ENCODE measurements at regions not wholly inside any gene's neighbourhood (a gene's known extent, or its start where the extent isn't known, plus 50 kb on each side); places are given as distances from the start of the nearest gene placed in this dataset.

DNA sequence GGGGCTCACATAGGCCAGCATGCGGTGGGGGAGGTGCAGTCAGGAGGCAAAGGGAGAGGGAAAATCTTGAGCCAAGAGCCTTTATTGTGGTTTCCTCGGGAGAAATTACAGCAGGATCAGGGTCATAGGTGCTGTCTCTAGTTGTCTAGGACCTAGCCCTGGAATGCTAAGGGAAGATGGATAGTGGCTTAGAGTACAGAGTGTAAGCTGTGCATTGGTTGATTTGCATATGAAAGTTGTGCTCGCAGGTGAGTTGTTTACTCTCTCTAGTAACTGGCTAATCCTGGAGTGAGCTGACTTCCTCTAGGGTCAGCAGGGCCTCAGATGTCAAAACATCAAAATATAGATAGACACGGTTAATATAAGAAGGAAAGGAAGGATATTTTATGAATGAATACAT, 877.7 kb downstream of the TLE4 start:
- no peak for TF ChIP-seq CTCF (IDR thresholded peaks at IDR 0.05; ENCODE audit: control extremely low read depth, extremely low read depth, low read depth, missing control alignments)
- no peak for DNase-seq (ENCODE audit: extremely low spot score)
- ChIA-PET CTCF (no interaction called here), POLR2A (no interaction called here)

DNA sequence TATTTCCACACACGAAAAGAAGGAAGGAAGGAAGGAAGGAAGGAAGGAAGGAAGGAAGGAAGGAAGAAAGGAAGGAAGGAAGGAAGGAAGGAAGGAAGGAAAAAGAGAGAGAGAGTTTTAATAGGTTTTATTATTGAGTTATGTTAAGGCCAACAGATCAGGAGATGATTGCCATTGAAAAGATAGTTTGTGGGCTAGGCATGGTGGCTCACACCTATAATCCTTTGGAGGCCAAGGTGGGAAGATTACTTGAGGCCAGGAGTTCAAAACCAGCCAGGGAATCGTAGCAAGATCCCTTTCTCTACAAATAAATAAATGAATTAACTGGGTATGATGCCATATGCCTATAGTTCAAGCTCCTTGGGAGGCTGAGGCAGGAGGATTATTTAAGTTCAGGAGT, 877.2 kb downstream of the TLE4 start:
- POLR2A ChIA-PET = no interaction called here
- DNase-seq (ENCODE audit: extremely low spot score) = no peak
- no peak for TF ChIP-seq CTCF (IDR thresholded peaks at IDR 0.05; ENCODE audit: control extremely low read depth, extremely low read depth, low read depth, missing control alignments)
- CTCF ChIA-PET = no interaction called here

DNA sequence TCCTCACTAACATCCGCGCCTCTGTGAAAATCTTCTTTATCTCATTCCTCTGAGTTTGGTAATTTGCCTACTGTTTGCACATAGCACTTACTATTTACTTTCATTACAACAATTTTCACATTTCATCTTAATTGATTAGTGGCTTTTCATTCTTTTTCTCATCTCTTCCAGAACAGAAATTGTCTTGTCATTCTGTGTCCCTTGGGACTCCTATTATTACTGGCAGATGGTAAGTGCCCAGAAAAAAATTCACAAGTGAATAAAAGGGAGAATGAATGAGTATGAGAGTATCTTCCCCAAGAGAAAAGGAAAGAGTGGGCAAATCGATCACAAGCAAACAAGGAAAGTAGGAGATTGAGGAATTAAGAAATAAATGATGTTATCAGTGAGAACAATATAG, 876.1 kb downstream of the TLE4 start:
- POLR2A ChIA-PET = no interaction called here
- CTCF ChIA-PET = no interaction called here
- TF ChIP-seq CTCF (IDR thresholded peaks at IDR 0.05; ENCODE audit: control extremely low read depth, extremely low read depth, low read depth, missing control alignments) = no peak
- no peak for DNase-seq (ENCODE audit: extremely low spot score)

- POLR2A ChIA-PET = no interaction called here
- TF ChIP-seq CTCF (IDR thresholded peaks at IDR 0.05; ENCODE audit: control extremely low read depth, extremely low read depth, low read depth, missing control alignments) = no peak
- CTCF ChIA-PET = interaction anchor here (0.8 kb wide), 1 partner anchor 12 kb away, joined by 3 read pairs; no protein-coding TSS in a partner anchor
- DNase-seq (ENCODE audit: extremely low spot score) = no peak
These were observed 869.0 kb downstream of the TLE4 start for GRCh38 chr9:80440724-80441123.

- no peak for TF ChIP-seq CTCF (IDR thresholded peaks at IDR 0.05; ENCODE audit: control extremely low read depth, extremely low read depth, low read depth, missing control alignments)
- no peak for DNase-seq (ENCODE audit: extremely low spot score)
- POLR2A ChIA-PET = no interaction called here
- CTCF ChIA-PET = no interaction called here
These were observed 866.1 kb downstream of the TLE4 start for GRCh38 chr9:80437825-80438224.

GRCh38 chr9:80437091-80437640, 865.4 kb downstream of the TLE4 start:
- no peak for TF ChIP-seq CTCF (IDR thresholded peaks at IDR 0.05; ENCODE audit: control extremely low read depth, extremely low read depth, low read depth, missing control alignments)
- ChIA-PET POLR2A (no interaction called here), CTCF (no interaction called here)
- no peak for DNase-seq (ENCODE audit: extremely low spot score)

GRCh38 chr9:80435591-80435990, 863.8 kb downstream of the TLE4 start:
- TF ChIP-seq CTCF (IDR thresholded peaks at IDR 0.05; ENCODE audit: control extremely low read depth, extremely low read depth, low read depth, missing control alignments) = no peak
- ChIA-PET CTCF (no interaction called here), POLR2A (no interaction called here)
- DNase-seq (ENCODE audit: extremely low spot score) = no peak

All from GM10248 (cell line).